Middle frontal gyrus (tissue), 1 donor: ENCODE measurements at regions not wholly inside any gene's neighbourhood (a gene's known extent, or its start where the extent isn't known, plus 50 kb on each side); places are given as distances from the start of the nearest gene placed in this dataset.

Experiments
- DNase-seq: peaks from one replicate; pipeline ENCODE4 v3.0.0-alpha.2; 2015; ENCODE audit warnings: low spot score; ENCODE audit errors: extremely low spot score

DNA sequence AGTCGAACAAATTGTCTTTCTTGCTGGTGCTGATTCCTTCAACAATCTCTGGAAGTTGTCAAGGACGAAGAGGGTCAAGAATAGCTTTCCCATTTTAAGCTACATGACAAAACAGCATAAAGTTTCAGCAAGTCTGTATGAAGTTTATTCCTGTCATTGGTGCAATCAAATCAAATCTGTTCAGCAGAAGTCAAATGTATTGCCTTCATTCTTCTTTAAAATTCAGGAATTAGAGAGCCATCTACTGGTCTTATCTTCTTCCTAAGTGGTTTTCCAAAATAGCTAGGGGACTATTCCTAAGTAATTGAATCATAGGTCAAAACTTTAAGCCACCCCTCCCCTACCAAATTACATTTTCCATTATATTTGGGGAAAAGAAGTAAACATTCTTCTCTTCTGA is 990.2 kb downstream of the GALC start:
- DNase-seq, result peak; percentile 16

GRCh38 chr14:87001333-87001732 is 991.6 kb downstream of the GALC start:
- no peak for DNase-seq

DNA sequence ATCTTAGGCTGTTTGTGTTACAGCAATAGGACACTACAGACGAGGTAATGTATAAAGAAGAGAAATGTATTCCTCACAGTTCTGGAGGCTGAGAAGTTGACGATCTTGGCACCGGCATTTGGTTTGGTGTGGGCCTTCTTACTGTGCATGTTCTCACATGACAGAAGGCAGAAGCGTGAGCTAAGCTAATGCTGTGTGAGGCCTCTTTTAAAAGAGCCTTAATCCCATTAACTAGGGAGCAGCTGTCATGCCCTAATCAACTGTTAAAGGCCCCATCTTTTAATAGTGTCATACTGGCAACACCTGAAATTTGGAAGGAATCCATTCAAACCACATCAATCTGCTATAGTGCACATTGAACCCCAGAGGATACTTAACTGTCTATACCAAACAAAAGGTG is 992.9 kb downstream of the GALC start:
- DNase-seq, result no peak

- DNase-seq, result no peak
Observed at GRCh38 chr14:86999036-86999435, 993.9 kb downstream of the GALC start.

GRCh38 chr14:86997271-86997670 is 995.7 kb downstream of the GALC start:
- no peak for DNase-seq

DNA sequence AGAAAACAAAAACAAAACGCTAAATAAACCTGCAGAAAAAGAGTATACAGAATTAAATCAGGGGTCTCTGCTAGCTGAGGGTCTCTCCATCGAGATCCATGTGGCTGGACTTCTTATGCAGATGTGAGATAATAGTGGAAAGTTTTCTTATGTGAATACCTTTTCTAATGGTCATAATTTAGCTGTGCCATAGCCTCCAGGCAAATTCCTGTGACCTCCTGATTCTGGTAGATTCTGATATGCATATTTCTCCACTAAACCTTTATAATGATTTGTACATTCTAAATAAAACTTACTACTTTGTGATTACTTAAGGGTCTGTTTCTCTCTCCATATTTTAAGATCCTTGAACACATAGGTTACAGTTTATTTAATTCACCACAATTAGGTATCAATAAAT is 1002.6 kb downstream of the GALC start:
- no peak for DNase-seq

GRCh38 chr14:86989285-86989684 is 1003.7 kb downstream of the GALC start:
- DNase-seq, result no peak

DNA sequence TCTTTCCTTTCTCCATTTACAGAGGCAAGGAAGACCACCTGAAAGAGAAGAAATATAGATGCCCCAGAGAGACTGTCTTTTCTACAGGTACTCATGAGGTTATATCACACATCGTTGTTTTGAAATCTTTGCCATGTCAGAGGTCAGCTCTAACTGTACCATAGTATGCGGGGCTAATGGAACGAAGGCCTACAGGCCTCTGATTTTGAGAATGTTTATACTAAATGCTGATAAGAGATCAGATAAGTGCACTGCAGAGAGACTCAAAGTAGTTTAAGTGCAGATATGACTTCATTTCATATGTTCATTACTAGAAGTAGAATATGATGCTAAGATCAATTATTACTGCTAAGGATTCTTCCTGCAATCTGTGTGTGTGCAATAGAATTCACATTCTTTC is 1005.0 kb downstream of the GALC start:
- no peak for DNase-seq

GRCh38 chr14:86973177-86973576 is 1019.8 kb downstream of the GALC start:
- DNase-seq, result no peak

DNA sequence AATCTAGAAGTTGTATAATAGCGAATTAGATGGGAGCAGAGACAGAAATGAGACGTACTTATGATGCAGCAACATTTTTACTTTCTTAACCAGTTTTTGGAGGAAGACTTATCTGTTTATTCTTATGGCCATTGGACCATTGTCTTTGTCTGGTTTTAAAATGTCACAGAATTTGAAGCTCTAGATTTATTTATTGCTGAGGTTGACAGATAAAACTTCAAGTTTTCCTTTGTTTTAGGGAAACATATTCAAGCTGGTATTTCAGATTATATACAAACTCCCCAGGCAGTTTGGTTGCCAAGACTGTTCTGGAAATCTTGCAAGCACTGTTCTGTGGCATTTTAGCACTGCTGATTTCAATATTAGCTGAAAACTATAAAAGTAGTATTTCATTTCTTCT is 1021.7 kb downstream of the GALC start:
- DNase-seq, result no peak

DNA sequence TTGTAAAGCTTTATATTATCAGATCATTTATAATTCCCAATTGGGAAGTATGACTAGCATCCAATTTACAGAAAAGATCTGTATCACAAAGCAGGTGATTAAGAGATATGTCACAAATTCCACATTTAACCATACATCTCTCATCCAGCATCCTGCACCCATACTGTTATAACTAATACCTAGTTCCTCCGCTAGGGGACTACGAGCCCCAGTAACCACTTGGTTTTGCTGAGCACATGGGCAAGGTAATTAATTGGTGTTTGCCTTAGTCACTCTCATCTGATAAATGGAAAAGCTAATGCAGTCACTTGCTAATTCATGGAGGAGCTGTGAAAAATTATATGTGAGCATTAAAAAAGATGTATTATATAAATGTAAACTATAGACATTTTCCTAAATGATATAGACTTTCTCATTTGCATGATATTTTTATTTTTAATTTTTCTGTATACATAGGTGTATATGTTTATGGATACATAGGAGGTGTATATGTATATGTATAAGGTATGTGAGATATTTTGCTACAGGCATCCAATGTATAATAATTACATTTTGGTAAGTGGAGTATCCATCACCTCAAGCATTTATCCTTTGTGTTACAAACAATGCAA is 1031.8 kb downstream of the GALC start:
- DNase-seq, result no peak

DNA sequence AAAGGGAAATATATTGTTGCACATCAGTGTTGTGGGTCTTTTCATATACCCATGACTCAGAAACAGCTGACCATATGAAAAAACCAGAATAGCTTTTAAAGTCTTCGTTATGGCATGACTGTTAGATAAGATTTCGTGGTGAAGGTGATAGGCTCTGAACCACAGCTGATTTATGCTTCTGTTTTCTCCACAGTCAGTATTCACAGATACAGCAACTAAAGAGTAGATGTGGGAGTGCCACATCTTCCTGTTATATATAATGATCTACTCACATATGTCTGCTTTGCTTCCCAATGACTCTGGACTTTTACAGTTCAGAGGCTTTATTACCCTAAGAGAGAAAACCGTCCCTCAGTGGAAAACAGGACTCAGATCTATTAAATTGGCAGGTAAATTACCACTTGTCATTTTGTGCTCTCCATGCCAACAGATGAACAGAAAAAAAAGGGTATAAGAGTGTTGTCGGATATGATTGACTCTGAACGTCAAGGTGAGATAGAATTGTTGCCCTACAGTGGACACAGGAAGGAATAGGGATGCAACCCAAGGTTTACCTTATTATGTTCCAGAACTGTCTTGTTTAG is 1037.1 kb downstream of the GALC start:
- DNase-seq, result no peak

GRCh38 chr14:86954623-86955022 is 1038.4 kb downstream of the GALC start:
- DNase-seq, result no peak

GRCh38 chr14:86946446-86946845 is 1046.5 kb downstream of the GALC start:
- no peak for DNase-seq

DNA sequence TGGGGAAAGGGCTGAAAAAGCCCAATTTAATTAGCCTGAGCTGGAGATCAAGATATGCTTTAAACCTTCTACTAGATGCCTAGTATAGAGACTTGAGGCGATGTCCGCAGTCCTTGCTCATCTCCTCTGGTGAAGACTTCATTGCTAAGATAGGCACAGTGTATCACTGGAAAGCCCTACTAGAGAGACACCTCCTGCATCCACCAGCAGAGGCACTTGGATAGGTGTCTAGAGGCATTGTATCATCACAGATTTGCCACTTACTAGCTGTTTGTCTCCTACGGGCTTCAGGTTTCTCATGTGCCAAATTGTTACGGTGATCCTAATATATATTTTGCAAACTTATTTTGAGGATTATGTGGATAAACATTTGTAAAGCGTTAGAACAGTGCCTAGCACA is 1048.5 kb downstream of the GALC start:
- no peak for DNase-seq

- no peak for DNase-seq
Observed at GRCh38 chr14:86943391-86944365, 1049.3 kb downstream of the GALC start.

- no peak for DNase-seq
Observed at GRCh38 chr14:86942936-86943335, 1050.0 kb downstream of the GALC start.

DNA sequence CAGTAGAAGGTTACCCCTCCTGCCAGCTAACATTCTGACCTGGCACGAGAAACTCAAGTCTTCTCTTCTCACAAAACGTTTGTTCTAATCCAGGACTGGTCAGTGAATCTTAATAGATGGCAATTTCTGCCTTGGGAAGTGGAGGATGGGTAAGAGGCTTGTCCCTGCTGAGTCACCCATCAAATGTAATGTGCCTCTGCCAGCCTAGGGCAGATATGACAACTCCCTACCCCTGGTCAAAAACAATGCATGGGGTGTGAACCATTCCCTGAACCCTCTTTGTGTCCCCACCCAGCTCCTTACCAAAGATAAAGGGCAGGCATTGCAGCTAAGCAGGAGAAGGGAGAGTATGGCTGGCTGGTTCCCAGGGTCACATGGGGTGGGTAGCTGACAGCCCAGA is 1052.9 kb downstream of the GALC start:
- no peak for DNase-seq

DNA sequence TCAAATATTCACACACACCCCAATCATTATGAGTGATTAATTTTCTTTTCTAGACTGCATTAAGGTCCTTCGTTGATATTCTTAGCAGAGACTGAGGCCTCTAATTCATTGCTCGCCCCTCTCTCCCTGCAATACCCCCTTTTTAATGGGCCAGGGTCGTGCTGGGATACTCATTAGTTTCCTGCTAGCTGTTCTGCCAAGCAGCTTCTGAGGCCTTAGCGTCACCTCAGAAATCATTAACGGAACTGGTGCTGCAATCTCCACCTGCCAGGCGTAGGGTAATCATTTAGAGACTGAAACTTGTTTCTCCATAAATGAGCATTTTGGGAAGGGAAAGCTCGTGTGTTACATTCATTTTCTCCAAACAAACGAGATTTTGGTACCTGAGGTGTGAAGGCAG is 1054.7 kb downstream of the GALC start:
- no peak for DNase-seq

DNA sequence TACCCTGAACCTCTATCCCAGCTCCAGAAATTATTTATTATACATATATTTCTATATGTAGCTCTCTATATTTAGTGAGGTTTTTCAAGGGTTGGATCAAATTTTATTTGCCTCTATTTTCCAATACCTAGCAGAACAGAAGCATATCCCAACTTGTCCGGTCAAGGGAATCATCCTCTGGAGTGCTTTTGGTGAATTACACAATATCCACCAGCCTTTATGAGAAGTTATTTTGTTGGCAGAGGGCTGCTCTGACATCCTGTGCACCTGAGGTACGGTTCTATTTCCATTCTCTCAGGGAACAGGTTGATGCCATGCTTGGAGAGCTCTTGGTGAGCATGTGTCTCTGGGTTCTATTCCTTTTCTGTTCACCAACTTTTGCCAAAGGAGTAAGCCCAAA is 1056.4 kb downstream of the GALC start:
- DNase-seq, result no peak

DNA sequence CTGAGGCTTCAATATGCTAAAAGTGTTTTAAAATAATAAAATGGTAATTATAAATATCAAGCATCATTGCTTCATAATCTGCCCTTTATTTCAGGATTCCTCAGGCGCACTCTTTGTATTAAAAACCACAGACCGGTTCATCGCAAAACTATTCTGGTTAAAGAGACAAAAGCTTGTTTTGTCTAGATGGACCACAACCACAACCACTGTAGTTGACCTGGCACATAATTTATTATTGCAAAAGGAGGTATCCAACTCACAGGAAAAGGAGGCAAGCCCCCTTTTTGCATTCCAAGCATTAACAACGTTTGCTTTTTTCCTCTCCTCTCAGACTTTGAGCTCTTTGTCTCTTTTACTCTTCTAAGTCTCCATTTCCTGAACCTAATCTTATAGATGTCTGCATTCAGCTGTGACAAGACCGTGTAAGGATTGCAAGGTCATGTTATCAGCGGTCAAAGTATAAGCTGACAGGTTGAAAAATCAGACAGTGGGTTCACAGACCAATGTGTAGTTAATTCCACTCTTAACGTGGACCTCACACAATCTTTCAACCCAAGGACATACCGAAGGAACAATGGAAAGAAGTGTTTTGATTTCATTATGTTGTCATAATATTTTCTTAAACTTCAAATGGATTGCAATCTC is 1057.6 kb downstream of the GALC start:
- DNase-seq, result no peak
